A673 (cell line): ENCODE measurements at regions not wholly inside any gene's neighbourhood (a gene's known extent, or its start where the extent isn't known, plus 50 kb on each side); places are given as distances from the start of the nearest gene placed in this dataset.

Experiments
- CTCF ChIP-seq: fragments of 300-800, 200-600 bp; sonication (generic); conservative IDR thresholded peaks from 2 replicates; pipeline ENCODE4 v1.5.1; 2017; ENCODE audit warnings: low read depth, mild to moderate bottlenecking, antibody characterized with exemption, low read length, moderate library complexity, mixed read lengths
- EZH2 ChIP-seq: fragments of 200-600 bp; sonication (generic); IDR thresholded peaks from 2 replicates; pipeline ENCODE4 v1.6.1; 2017; ENCODE audit warnings: borderline replicate concordance, low read depth, mild to moderate bottlenecking, mixed read lengths, antibody characterized with exemption, low read length; ENCODE audit not compliant: poor library complexity, severe bottlenecking

GRCh38 chr18:38899252-38899651 is 1333.7 kb upstream of the CELF4 start:
- TF ChIP-seq CTCF (no peak), EZH2 (no peak)
